ENCODE measurements at regions not wholly inside any gene's neighbourhood (a gene's known extent, or its start where the extent isn't known, plus 50 kb on each side); places are given as distances from the start of the nearest gene placed in this dataset.
A peak's percentile ranks its signal among the peaks of the same experiment; 100 is the strongest.
"Not testable (repeated sequence)": the region's sequence is repeated elsewhere in the genome, so short reads cannot be mapped to it uniquely, and the experiment has no call there.

GRCh38 chr3:101138817-101139216, 145.6 kb upstream of the ABI3BP start:
- no peak for DNase-seq (ENCODE audit: low spot score)

GRCh38 chr3:101134331-101134730, 141.1 kb upstream of the ABI3BP start:
- DNase-seq (ENCODE audit: low spot score) = no peak

DNA sequence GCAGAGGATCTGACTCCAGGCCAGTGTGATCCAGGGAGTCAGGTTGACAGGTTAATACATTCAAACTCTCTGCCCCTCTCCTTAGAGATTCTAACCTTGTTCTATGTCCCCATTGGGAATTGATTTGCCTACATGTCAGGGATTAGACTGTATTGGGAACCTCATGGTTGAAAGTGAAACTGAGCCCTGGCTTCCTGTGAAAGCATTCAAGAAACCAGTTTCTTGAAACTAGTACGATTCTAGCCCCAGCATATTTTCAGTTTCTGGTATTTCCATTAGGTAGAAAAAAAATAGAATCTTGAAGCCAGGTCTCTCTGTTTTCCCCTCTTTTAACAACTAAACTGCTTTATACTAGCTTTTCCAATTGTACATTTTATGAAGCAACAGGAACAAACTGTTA, 140.4 kb upstream of the ABI3BP start:
- no peak for DNase-seq (ENCODE audit: low spot score)

- DNase-seq (ENCODE audit: low spot score) = not testable (repeated sequence)
These were observed 140.0 kb upstream of the ABI3BP start for GRCh38 chr3:101133197-101133596.

DNA sequence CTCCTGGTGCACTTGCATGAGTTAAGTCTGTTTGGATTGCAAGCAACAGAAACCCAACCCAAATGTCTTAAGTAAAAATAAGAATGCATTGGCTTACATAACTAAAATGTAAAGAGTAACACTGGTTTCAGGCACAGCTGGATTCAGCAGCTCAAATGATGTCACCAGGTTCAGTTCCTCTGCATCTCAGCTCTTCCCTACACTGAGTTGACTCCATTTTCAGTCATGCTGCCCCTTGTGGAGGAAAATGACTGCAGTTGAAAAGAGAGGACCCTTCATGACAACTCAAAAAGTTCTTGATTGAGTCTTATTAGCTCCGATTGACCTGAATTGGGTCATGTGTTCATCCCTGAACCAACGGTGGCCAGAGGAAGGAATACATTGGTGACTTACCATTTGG, 138.5 kb upstream of the ABI3BP start:
- DNase-seq (ENCODE audit: low spot score) = no peak

- DNase-seq (ENCODE audit: low spot score) = peak; percentile 31
These were observed 135.6 kb upstream of the ABI3BP start for GRCh38 chr3:101128786-101129185.

DNA sequence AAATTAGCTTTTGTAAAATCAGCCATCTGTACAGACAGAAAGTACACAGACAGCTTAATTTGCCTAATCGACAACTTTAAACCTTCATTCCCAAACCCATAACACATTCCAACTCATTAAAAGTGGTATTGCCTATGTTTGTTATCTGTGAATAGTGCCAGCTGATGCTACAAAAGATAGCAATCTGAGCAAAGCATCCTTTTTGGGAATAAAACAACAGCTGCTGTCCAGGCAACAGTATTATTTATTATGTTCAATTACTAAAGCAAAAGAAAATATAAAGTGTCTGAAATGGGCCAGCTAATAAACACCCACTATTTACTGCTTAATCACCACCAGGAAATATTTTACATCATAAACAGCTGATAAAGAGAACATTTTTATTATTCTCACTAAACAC, 134.8 kb upstream of the ABI3BP start:
- DNase-seq (ENCODE audit: low spot score) = no peak

- no peak for DNase-seq (ENCODE audit: low spot score)
These were observed 130.9 kb upstream of the ABI3BP start for GRCh38 chr3:101124125-101124524.

DNA sequence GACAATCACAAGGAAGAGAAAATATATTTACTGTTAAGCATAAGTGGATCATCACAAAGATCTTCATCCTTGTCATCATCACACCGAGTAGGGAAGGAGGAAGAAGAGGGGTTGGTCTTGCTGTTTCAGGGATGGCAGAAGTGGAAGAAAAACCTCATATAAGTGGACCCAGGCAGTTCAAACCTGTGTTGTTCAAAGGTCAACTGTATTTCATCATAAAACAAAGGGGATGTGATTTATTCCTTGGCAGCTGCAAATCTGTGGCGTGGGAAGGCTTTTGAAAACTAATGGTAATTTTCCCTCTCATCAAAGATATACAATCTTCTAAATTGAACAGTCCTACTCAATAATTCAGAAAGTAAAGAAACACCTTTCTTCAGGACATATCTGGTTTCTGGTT, 129.9 kb upstream of the ABI3BP start:
- no peak for DNase-seq (ENCODE audit: low spot score)

GRCh38 chr3:101122681-101123080, 129.5 kb upstream of the ABI3BP start:
- DNase-seq (ENCODE audit: low spot score) = no peak

DNA sequence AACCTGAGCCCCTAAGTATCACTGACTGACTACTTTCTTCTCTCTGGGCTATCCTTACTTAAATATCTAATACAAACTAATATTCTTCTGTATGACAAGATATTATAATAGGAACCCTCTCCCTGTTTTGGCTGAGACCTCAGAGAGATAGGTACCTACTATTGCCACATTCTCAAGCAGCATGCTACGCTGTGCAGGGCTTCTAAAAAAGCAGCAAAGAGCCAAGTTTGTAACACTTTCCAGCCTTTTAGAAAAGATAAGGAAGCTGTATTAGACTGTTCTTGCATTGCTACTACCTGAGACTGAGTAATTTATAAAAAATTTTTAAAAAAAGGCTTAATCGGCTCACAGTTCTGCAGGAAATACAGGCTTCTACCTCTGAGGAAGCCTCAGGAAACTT, 126.8 kb upstream of the ABI3BP start:
- DNase-seq (ENCODE audit: low spot score) = no peak

GRCh38 chr3:101119535-101119934, 126.3 kb upstream of the ABI3BP start:
- no peak for DNase-seq (ENCODE audit: low spot score)

DNA sequence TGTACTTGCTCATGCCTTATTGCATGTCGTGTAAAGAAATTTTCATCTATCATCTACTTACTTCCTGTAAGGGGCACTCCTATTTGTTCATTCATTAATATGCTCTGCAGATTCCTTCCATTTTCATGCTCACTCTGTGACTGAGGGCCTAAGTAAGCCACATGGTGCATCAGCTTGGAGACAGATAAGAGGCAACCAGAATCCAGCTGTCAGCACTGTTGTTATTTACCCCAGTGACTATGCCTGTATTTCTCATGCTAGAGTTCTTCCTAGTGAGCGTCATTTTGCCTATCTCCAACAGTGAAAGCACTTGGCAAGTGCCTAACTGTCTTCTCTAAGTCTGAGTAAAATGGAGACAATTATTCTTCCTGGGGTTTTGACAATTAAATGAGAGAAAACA, 124.8 kb upstream of the ABI3BP start:
- DNase-seq (ENCODE audit: low spot score) = no peak

DNA sequence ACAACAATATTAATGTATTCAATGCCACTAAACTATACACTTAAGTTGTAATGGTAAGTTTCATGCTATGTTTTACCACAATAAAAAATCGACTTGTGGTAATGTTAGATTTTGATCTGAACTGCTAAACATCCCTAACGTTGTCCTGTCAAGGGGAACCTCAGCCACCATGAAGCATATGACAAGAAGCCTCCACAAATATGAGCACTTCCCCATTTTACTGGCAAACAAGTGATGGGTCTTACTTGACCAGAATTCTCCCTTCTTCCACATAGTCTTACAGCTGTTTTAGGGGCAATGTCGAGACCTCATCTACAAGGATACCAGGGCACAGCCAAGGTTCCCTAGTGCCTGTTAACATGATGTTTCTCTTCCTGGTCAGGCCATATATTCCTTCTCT, 124.2 kb upstream of the ABI3BP start:
- DNase-seq (ENCODE audit: low spot score) = no peak

- DNase-seq (ENCODE audit: low spot score) = not testable (repeated sequence)
These were observed 117.1 kb upstream of the ABI3BP start for GRCh38 chr3:101110295-101110694.

GRCh38 chr3:101104321-101104720, 111.1 kb upstream of the ABI3BP start:
- DNase-seq (ENCODE audit: low spot score) = no peak

DNA sequence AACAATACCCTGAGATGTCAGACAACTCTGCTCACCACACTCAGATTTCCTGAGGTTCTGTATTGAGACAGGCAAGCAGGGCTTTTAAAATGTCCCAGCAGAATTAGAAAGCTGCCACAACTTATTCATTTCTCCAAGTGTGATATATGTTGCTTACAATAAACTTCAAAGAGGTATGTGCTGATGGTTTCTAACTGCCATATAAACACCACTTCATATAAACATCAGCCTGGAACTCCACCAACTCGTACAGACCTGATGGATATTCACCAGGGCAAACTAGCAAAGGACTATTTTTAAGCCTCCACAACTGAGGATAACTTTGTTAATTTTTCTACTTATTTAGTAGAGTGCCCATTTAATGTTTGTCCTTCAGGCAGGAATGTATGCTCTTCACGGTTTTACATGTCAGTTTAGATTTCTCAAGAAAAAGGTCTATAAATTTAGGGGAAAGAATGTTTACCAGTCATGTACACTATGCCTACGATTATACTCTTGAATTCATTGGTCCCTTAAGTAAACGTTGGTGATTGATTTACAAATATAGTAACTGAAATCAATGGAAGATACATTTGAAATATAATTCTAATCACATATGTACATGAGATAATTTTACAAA, 109.6 kb upstream of the ABI3BP start:
- no peak for DNase-seq (ENCODE audit: low spot score)

DNA sequence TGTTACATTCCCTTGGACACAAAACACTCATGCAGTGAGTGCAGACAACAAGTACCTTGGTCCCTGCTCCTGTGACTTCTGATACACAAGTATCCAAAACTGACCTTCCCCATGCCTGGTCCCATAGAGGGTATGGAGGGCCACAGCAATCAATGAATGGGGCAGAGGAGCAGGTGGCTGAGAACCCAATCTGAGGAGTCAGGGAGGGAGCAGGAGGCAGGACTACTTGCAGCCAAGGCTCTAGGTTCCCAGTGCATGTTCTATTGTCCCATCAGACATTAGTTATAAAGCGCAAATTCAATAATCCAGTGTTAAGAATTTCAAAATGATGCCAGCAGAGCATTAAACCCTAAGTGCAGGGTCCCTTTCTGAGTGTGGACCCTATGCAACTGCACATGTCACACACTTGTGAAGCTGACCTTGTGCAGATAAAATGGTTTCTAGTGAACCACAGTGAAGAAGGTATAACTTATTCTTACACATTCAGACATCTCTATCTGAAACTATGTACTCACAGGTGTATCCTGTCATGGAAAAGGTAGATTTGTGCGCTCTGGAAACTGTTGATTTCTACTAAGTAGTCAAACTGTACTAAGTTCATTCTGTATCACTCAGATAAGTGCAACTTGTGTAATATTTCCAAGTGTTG, 107.3 kb upstream of the ABI3BP start:
- no peak for DNase-seq (ENCODE audit: low spot score)

DNA sequence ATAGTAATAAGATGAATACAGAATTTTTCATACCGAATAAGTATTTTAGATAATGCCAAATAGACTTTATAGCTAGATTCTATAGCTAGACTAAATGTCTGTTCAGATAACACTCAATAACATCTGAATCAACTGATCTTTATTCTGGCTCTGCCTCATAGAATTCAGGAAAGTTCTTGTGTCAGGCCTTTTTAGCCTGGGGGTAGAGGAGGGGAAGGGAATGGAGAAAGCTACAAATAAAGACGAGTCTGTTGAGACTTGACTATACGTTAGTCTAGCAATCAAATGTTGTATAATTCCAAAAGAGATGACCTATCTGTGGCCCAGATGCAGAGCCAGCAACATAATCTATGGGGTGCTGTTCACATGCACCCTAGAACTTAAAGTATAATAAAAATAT, 106.6 kb upstream of the ABI3BP start:
- DNase-seq (ENCODE audit: low spot score) = no peak

GRCh38 chr3:101096444-101096843, 103.2 kb upstream of the ABI3BP start:
- DNase-seq (ENCODE audit: low spot score) = no peak

DNA sequence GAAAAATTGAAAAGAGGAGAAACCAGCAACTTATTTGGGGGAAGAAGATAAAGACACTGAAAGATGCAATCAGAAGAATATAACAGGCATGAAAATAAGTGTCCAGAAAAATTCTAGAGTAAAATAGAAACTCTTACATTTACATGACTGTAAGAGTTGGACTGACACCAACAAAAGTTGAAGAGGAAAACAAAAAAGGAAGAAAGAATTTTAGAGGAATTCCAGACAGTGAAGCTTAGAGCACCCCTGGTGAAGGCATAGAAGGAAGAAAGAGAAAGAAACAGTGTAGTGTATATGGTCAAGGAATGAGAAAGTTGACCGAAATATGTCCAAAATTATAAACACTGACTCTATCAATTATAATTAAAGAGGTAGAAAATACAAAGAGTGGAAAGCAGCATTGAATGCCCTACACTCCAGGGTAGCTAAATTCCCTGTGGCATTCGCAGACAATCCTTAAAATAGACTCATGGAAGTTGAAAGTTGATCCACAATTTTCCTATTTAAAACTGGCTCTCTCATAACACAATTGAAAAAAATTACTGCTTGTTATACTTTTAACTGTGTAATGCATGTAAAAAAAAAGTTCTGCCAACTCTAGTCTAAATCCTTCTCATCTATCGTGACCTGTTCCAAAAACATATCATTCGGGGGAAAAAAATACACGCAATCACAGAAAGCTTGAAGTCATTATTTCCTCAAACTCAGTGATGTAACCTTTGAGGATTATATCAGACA, 102.6 kb upstream of the ABI3BP start:
- DNase-seq (ENCODE audit: low spot score) = no peak

- peak; percentile 10 for DNase-seq (ENCODE audit: low spot score)
These were observed 98.3 kb upstream of the ABI3BP start for GRCh38 chr3:101091489-101091888.

DNA sequence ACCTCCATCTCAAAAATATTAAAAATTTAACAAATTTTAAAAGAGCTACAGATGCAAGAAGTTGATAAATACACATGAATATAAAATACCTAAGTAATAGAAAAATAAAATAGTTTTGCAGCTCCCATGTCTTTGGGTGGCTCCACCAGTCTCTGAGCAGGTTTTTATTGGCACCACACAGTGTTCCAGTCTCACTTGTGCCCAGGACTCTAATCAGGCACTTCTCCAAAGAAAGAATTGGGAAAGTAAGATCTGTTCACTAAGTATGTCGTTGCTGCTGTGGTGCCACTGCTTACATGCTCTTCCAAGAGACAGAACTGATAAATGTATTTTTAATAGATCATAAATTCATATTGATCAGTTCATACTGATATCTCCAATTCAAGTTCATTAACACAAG, 92.5 kb upstream of the ABI3BP start:
- DNase-seq (ENCODE audit: low spot score) = no peak

DNA sequence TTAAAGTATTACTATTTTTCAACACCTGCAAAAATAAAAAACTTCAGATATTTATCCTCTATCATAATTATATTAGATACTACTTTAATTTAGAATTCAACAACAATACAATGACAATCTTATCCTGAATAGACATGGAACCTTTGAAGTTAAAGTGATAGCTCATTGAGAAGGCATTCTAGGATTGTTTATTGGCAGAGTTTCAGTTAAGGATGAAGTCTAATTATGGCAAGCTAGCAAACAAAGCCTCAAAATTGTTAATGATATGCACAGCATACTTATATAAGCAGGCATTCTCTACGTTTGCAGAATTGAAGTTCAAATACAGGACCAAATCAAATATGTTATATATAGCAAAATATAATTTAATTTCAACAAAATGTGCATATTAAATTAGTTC, 91.2 kb upstream of the ABI3BP start:
- DNase-seq (ENCODE audit: low spot score) = no peak
